ENCODE measurements at regions not wholly inside any gene's neighbourhood (a gene's known extent, or its start where the extent isn't known, plus 50 kb on each side); places are given as distances from the start of the nearest gene placed in this dataset.
"Not testable (repeated sequence)": the region's sequence is repeated elsewhere in the genome, so short reads cannot be mapped to it uniquely, and the experiment has no call there.

- no peak for DNase-seq (ENCODE audit: low read depth)
Observed at GRCh38 chr11:129637473-129637872, 178.2 kb upstream of the TMEM45B start.

- no peak for DNase-seq (ENCODE audit: low read depth)
Observed at GRCh38 chr11:129637983-129638776, 177.5 kb upstream of the TMEM45B start.

- no peak for DNase-seq (ENCODE audit: low read depth)
Observed at GRCh38 chr11:129639300-129639699, 176.3 kb upstream of the TMEM45B start.

GRCh38 chr11:129640671-129641070 is 175.0 kb upstream of the TMEM45B start:
- DNase-seq (ENCODE audit: low read depth) = no peak

GRCh38 chr11:129643031-129643721 is 172.5 kb upstream of the TMEM45B start:
- DNase-seq (ENCODE audit: low read depth) = no peak

GRCh38 chr11:129644326-129644725 is 171.3 kb upstream of the TMEM45B start:
- no peak for DNase-seq (ENCODE audit: low read depth)

GRCh38 chr11:129645943-129646342 is 169.7 kb upstream of the TMEM45B start:
- DNase-seq (ENCODE audit: low read depth) = no peak

- DNase-seq (ENCODE audit: low read depth) = not testable (repeated sequence)
Observed at GRCh38 chr11:129650044-129650443, 165.6 kb upstream of the TMEM45B start.

- DNase-seq (ENCODE audit: low read depth) = no peak
Observed at GRCh38 chr11:129652835-129653234, 162.8 kb upstream of the TMEM45B start.

- DNase-seq (ENCODE audit: low read depth) = no peak
Observed at GRCh38 chr11:129655247-129655832, 160.3 kb upstream of the TMEM45B start.

- no peak for DNase-seq (ENCODE audit: low read depth)
Observed at GRCh38 chr11:129657866-129658525, 157.7 kb upstream of the TMEM45B start.

GRCh38 chr11:129658526-129658867 is 157.2 kb upstream of the TMEM45B start:
- no peak for DNase-seq (ENCODE audit: low read depth)

GRCh38 chr11:129680907-129681306 is 134.7 kb upstream of the TMEM45B start:
- DNase-seq (ENCODE audit: low read depth) = no peak

GRCh38 chr11:129681344-129682114 is 134.1 kb upstream of the TMEM45B start:
- DNase-seq (ENCODE audit: low read depth) = no peak

- DNase-seq (ENCODE audit: low read depth) = no peak
Observed at GRCh38 chr11:129686269-129686668, 129.4 kb upstream of the TMEM45B start.

- no peak for DNase-seq (ENCODE audit: low read depth)
Observed at GRCh38 chr11:129691142-129691541, 124.5 kb upstream of the TMEM45B start.

- DNase-seq (ENCODE audit: low read depth) = no peak
Observed at GRCh38 chr11:129694538-129694937, 121.1 kb upstream of the TMEM45B start.

- no peak for DNase-seq (ENCODE audit: low read depth)
Observed at GRCh38 chr11:129694966-129695365, 120.7 kb upstream of the TMEM45B start.

- peak; percentile 17 for DNase-seq (ENCODE audit: low read depth)
Observed at GRCh38 chr11:129695571-129696308, 119.9 kb upstream of the TMEM45B start.

- DNase-seq (ENCODE audit: low read depth) = no peak
Observed at GRCh38 chr11:129696309-129696989, 119.2 kb upstream of the TMEM45B start.

Measured in forelimb muscle (tissue), 1 donor.